SU-DHL-6 (cell line): ENCODE measurements at regions not wholly inside any gene's neighbourhood (a gene's known extent, or its start where the extent isn't known, plus 50 kb on each side); places are given as distances from the start of the nearest gene placed in this dataset.

ENCODE experiments used
- H2AFZ ChIP-seq: fragments of 200-600 bp; sonication (generic); 2 replicates; pipeline ENCODE4 v1.6.1; 2014; ENCODE audit warnings: low read depth, mild to moderate bottlenecking, moderate library complexity, mixed read lengths, antibody characterized with exemption, low read length; ENCODE audit not compliant: severe bottlenecking
- H3F3A ChIP-seq: fragments of 200-600 bp; shearing (Covaris generic); 2 replicates; pipeline ENCODE4 v1.6.0; 2016; ENCODE audit warnings: antibody characterized with exemption, mild to moderate bottlenecking; ENCODE audit not compliant: insufficient read depth
- H3K27ac ChIP-seq: fragments of 200-600 bp; sonication (generic); 2 replicates; pipeline ENCODE4 v1.5.1; 2016; ENCODE audit warnings: low read depth, mild to moderate bottlenecking, low read length, moderate library complexity, mixed read lengths
- H3K27me3 ChIP-seq: fragments of 200-600 bp; sonication (generic), shearing (Covaris generic); 2 replicates; pipeline ENCODE4 v1.6.0; 2014; ENCODE audit warnings: mild to moderate bottlenecking, low read length
- H3K36me3 ChIP-seq: fragments of 200-600 bp; sonication (generic); 2 replicates; pipeline ENCODE4 v1.6.1; 2014; ENCODE audit warnings: mild to moderate bottlenecking, low read length, mixed read lengths
- H3K4me2 ChIP-seq: fragments of 300-600, 200-600 bp; shearing (Covaris generic), sonication (generic); 2 replicates; pipeline ENCODE4 v1.6.0; 2014; ENCODE audit warnings: low read length, low read depth, mild to moderate bottlenecking; ENCODE audit not compliant: poor library complexity, severe bottlenecking
- H3K4me3 ChIP-seq: fragments of 200-600 bp; sonication (generic); 2 replicates; pipeline ENCODE4 v1.5.1; 2014; ENCODE audit warnings: antibody characterized with exemption, low read length, mild to moderate bottlenecking, mixed read lengths; ENCODE audit not compliant: insufficient read depth, poor library complexity, severe bottlenecking
- H3K79me2 ChIP-seq: fragments of 200-600 bp; sonication (generic); 2 replicates; pipeline ENCODE4 v1.6.1; 2014; ENCODE audit warnings: mild to moderate bottlenecking, low read length, moderate library complexity; ENCODE audit not compliant: insufficient read depth
- H3K9ac ChIP-seq: fragments of 200-600 bp; sonication (generic); 2 replicates; pipeline ENCODE4 v1.7.0; 2014; ENCODE audit warnings: mild to moderate bottlenecking, low read length
- H3K9me2 ChIP-seq: fragments of 200-600 bp; sonication (generic); replicated peaks from 2 replicates; pipeline ENCODE4 v1.6.1; 2014; ENCODE audit warnings: low read length; ENCODE audit not compliant: insufficient read depth
- H3K9me3 ChIP-seq: fragments of 200-600 bp; sonication (generic); 2 replicates; pipeline ENCODE4 v1.6.1; 2014; ENCODE audit warnings: low read length, mixed read lengths; ENCODE audit not compliant: insufficient read depth
- H4K20me1 ChIP-seq: fragments of 200-600 bp; sonication (generic); 2 replicates; pipeline ENCODE4 v1.6.1; 2014; ENCODE audit warnings: low read depth, mild to moderate bottlenecking, antibody characterized with exemption, low read length, moderate library complexity, mixed read lengths
- CTCF ChIP-seq: fragments of 200-600 bp; sonication (generic); IDR thresholded peaks from one replicate; pipeline ENCODE4 v1.5.1; 2017; ENCODE audit warnings: antibody characterized with exemption, mild to moderate bottlenecking, low read length, moderate library complexity; ENCODE audit not compliant: insufficient read depth, poor library complexity, severe bottlenecking
- EZH2phosphoT487 ChIP-seq: fragments of 200-600 bp; sonication (generic), shearing (Covaris generic); conservative IDR thresholded peaks from 2 replicates; pipeline ENCODE4 v1.6.1; 2018; ENCODE audit warnings: mild to moderate bottlenecking, antibody characterized with exemption, low read length, moderate library complexity, mixed read lengths

- Histone ChIP-seq H3K79me2 (no peaks in the 10 kb centered on the region), H3K9me2 (no peaks in the 10 kb centered on the region), H3K9me3 (no peaks in the 10 kb centered on the region), H3K4me2 (no peak overlapping the region), H3K9ac (no peak overlapping the region), H4K20me1 (no peaks in the 10 kb centered on the region), H3K27me3 (no peaks in the 10 kb centered on the region), H3K27ac (no peak overlapping the region), H3F3A (no peaks in the 10 kb centered on the region), H3K36me3 (no peaks in the 10 kb centered on the region), H2AFZ (no peak overlapping the region), H3K4me3 (no peak overlapping the region)
- TF ChIP-seq CTCF (no peak), EZH2phosphoT487 (no peak)
These were observed 176.5 kb upstream of the VWC2 start for GRCh38 chr7:49596701-49597491.

GRCh38 chr7:49597805-49598204 lies 175.6 kb upstream of the VWC2 start:
- H3K27me3 ChIP-seq = no peaks in the 10 kb centered on the region
- H2AFZ ChIP-seq = no peak overlapping the region
- H3F3A ChIP-seq = no peaks in the 10 kb centered on the region
- H3K79me2 ChIP-seq = no peaks in the 10 kb centered on the region
- TF ChIP-seq EZH2phosphoT487 (no peak), CTCF (no peak)
- no peaks in the 10 kb centered on the region for H4K20me1 ChIP-seq
- H3K9me2 ChIP-seq = no peaks in the 10 kb centered on the region
- H3K4me3 ChIP-seq = no peak overlapping the region
- no peaks in the 10 kb centered on the region for H3K9me3 ChIP-seq
- no peak overlapping the region for H3K4me2 ChIP-seq
- H3K9ac ChIP-seq = no peak overlapping the region
- no peaks in the 10 kb centered on the region for H3K36me3 ChIP-seq
- H3K27ac ChIP-seq = no peak overlapping the region

DNA sequence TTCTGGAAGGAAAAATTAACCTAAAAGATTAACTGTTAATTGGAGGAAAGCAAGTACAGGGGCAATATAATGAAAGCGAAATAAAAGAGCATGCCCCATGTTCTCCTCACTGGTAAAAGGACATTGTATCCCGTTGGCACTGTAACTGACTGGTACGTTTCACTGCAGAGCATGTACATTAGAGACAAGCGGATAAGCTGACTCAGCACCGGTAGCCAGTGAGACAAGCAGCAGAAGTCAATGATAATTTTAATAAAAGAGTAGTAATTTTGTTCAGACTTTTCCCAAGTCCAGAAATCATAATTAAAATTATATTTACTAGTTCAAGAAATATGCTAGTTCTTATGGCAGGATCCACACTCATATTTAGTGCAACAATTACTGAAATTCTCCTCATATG lies 161.5 kb upstream of the VWC2 start:
- H3K79me2 ChIP-seq = no peaks in the 10 kb centered on the region
- 0 out of 2 replicates have a peak, but pooled peaks cover 5% of the 10 kb centered on the region for H3K27me3 ChIP-seq
- no peaks in the 10 kb centered on the region for H3F3A ChIP-seq
- H3K27ac ChIP-seq = no peak overlapping the region
- H3K9ac ChIP-seq = no peak overlapping the region
- H4K20me1 ChIP-seq = no peaks in the 10 kb centered on the region
- no peak overlapping the region for H3K4me2 ChIP-seq
- no peaks in the 10 kb centered on the region for H3K9me2 ChIP-seq
- no peaks in the 10 kb centered on the region for H3K36me3 ChIP-seq
- TF ChIP-seq EZH2phosphoT487 (no peak), CTCF (no peak)
- no peak overlapping the region for H3K4me3 ChIP-seq
- no peak overlapping the region for H2AFZ ChIP-seq
- H3K9me3 ChIP-seq = no peaks in the 10 kb centered on the region
